Psoas muscle (tissue), 7 donors: ENCODE measurements at regions not wholly inside any gene's neighbourhood (a gene's known extent, or its start where the extent isn't known, plus 50 kb on each side); places are given as distances from the start of the nearest gene placed in this dataset.

Experiments
- ATAC-seq, 4 donors: fragments of 200-7000 bp; cut with Tn5 transposase; one replicate each; pipeline ENCODE4 v1.9.1; 2020; ENCODE audit warnings: moderate library complexity in 3 of 4, mild to moderate bottlenecking in 2 of 4
- DNase-seq, 2 donors: peaks; one replicate each; pipeline ENCODE4 v3.0.0-alpha.2; 2020
- H3K27ac ChIP-seq: fragments of 200-600 bp; one replicate; pipeline ENCODE4 v1.8.0; 2022
- H3K27me3 ChIP-seq, 3 donors: fragments of 200-600 bp in 1 of 3; one replicate each; pipeline versions ENCODE4 v1.6.1 to v1.8.0; 2013 to 2022; ENCODE audit warnings: low read length in 2 of 3, mild to moderate bottlenecking in 2 of 3, moderate library complexity in 1 of 3; ENCODE audit not compliant: insufficient read depth in 3 of 3
- H3K36me3 ChIP-seq, 2 donors: fragments of 200-600 bp in 1 of 2; one replicate each; pipeline versions ENCODE4 v1.6.1 to v1.8.0; 2013 to 2022; ENCODE audit warnings: low read depth in 1 of 2, mild to moderate bottlenecking in 1 of 2, moderate library complexity in 1 of 2; ENCODE audit not compliant: insufficient read depth in 1 of 2
- H3K4me1 ChIP-seq: fragments of 200-600 bp; one replicate; pipeline ENCODE4 v1.8.0; 2022
- H3K4me3 ChIP-seq: fragments of 200-600 bp; one replicate; pipeline ENCODE4 v1.8.0; 2022; ENCODE audit warnings: mild to moderate bottlenecking
- H3K9me3 ChIP-seq: fragments of 200-600 bp; one replicate; pipeline ENCODE4 v1.8.0; 2022
- CTCF ChIP-seq: fragments of 200-600 bp; IDR thresholded peaks from one replicate; pipeline ENCODE4 v1.8.0; 2022; ENCODE audit warnings: antibody characterized with exemption
- WGBS, 3 donors: extraction: QIAGEN DNeasy Blood & Tissue Kit; methylation state at CpG; one replicate each; pipeline versions ENCODE4 v1.1.6 to v1.1.7; 2013; 5-methylcytosine and 5-hydroxymethylcytosine counted together
- intact Hi-C, 2 donors: fragments of 100-400 bp; cut with DNase I; formaldehyde crosslinking; loops; one replicate each; pipeline versions ENCODE4 v1.11.0 to v1.14.2; 2022
- donor health status: healthy with polysubstance abuse.
- donor health status: DM: no; HTN: no; CAD: no; lungs with moderate emphysema.
- donor health status: Bipolar disorder and iron deficiency.
- donor health status: healthy.
- donor health status: DM: yes; HTN: yes; CAD: no.
- donor health status: DM: no; HTN: no; CAD: no.
- donor health status: DM: yes; HTN: yes; CAD: no.

- ATAC-seq: no peak
- TF ChIP-seq CTCF: no peak
- DNase-seq: no peak
- Histone ChIP-seq H3K36me3 (no peaks in the 10 kb centered on the region), H3K4me3 (no peak overlapping the region), H3K4me1 (peaks cover 10% of the 10 kb centered on the region), H3K9me3 (peaks cover 11% of the 10 kb centered on the region), H3K27me3 (no peaks in the 10 kb centered on the region), H3K27ac (no peak overlapping the region)
- intact Hi-C loops: no loop called here
These were observed 124.4 kb upstream of the HMHB1 start for GRCh38 chr5:143687604-143688003.

GRCh38 chr5:143685246-143685815, 126.6 kb upstream of the HMHB1 start:
- H3K27me3 ChIP-seq: no peaks in the 10 kb centered on the region
- H3K4me1 ChIP-seq: peaks cover 15% of the 10 kb centered on the region
- DNase-seq (no peak), ATAC-seq (no peak)
- H3K4me3 ChIP-seq: no peak overlapping the region
- TF ChIP-seq CTCF: peak; percentile 8
- WGBS, 3 donors: 97% methylated on average over 2 of the region's 2 CpGs
- H3K9me3 ChIP-seq: peaks cover 11% of the 10 kb centered on the region
- H3K36me3 ChIP-seq: no peaks in the 10 kb centered on the region
- H3K27ac ChIP-seq: no peak overlapping the region
- intact Hi-C loops: no loop called here

- no peak overlapping the region for H3K27ac ChIP-seq
- no peak for TF ChIP-seq CTCF
- intact Hi-C loops: no loop called here
- no peaks in the 10 kb centered on the region for H3K36me3 ChIP-seq
- no peak for ATAC-seq
- H3K9me3 ChIP-seq: no peaks in the 10 kb centered on the region
- H3K4me3 ChIP-seq: no peak overlapping the region
- no peak for DNase-seq
- H3K27me3 ChIP-seq: no peaks in the 10 kb centered on the region
- H3K4me1 ChIP-seq: peaks cover 21% of the 10 kb centered on the region
- WGBS, 3 donors: 33 to 57% (median 37%) methylated on average over 1 of the region's 1 CpG
These were observed 128.5 kb upstream of the HMHB1 start for GRCh38 chr5:143683459-143683858.

GRCh38 chr5:143682929-143683386, 129.0 kb upstream of the HMHB1 start:
- intact Hi-C loops: no loop called here
- no peak for DNase-seq
- Histone ChIP-seq H3K4me1 (peaks cover 21% of the 10 kb centered on the region), H3K27me3 (no peaks in the 10 kb centered on the region), H3K4me3 (no peak overlapping the region), H3K9me3 (no peaks in the 10 kb centered on the region), H3K27ac (no peak overlapping the region), H3K36me3 (no peaks in the 10 kb centered on the region)
- TF ChIP-seq CTCF: no peak
- WGBS, 3 donors: 28 to 51% (median 50%) methylated on average over 3 of the region's 3 CpGs
- no peak for ATAC-seq

- no peaks in the 10 kb centered on the region for H3K9me3 ChIP-seq
- no peak for TF ChIP-seq CTCF
- no peak overlapping the region for H3K4me3 ChIP-seq
- no peak overlapping the region for H3K27ac ChIP-seq
- H3K36me3 ChIP-seq: no peaks in the 10 kb centered on the region
- intact Hi-C loops: no loop called here
- H3K4me1 ChIP-seq: peaks cover 21% of the 10 kb centered on the region
- ATAC-seq (peak in 2 of 4 donors; percentile 36 to 41), DNase-seq (no peak)
- 19 to 29% (median 21%) methylated on average over 2 of the region's 2 CpGs for WGBS, 3 donors
- H3K27me3 ChIP-seq: no peaks in the 10 kb centered on the region
These were observed 129.6 kb upstream of the HMHB1 start for GRCh38 chr5:143682246-143682905.
